ENCODE measurements at regions not wholly inside any gene's neighbourhood (a gene's known extent, or its start where the extent isn't known, plus 50 kb on each side); places are given as distances from the start of the nearest gene placed in this dataset.

DNA sequence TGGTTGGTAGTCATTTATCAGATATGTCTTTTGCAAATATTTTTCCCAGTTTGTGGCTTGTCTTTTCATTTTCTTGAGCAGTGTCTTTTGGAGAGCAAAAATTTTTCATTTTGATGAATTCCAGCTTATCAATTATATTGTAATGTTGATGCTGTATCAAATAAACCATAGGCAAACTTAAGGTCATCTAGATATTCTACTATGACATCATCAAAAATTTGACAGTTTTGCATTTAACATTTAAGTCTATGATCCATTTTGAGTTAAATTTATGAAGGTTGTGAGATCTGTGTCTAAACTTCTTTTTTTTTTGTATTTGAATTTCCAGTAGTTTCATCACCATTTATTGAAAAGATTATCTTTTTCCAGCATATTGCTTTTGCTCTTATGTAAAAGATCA is 505.5 kb upstream of the COX7C start:
- no peak for DNase-seq (ENCODE audit: low spot score)
- in situ Hi-C loops (cut with MboI; ENCODE audit: low sequenced_read_pairs, unreplicated experiment), result no loop called here
- no peak for TF ChIP-seq CTCF (IDR thresholded peaks at IDR 0.05; ENCODE audit: borderline replicate concordance, control extremely low read depth, extremely low read depth, insufficient read depth, missing control alignments)

DNA sequence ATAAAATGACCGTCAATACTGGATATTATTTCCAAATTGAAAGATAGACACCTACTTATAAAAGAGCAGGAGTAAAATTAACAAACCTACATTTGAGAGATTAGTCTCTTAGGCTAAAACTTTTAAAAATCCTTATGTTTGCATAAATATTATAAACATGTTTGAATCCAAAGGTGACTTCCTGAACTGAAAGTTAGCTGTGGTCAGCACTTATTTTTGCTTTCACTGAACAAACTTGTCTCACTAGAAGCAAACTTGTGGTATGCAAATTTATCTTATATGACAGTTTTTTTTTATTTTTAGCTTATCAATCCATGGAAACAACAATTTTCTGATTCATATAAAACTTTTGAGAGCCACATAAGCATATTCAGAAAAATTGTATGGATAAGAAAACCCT is 502.6 kb upstream of the COX7C start:
- no peak for TF ChIP-seq CTCF (IDR thresholded peaks at IDR 0.05; ENCODE audit: borderline replicate concordance, control extremely low read depth, extremely low read depth, insufficient read depth, missing control alignments)
- in situ Hi-C loops (cut with MboI; ENCODE audit: low sequenced_read_pairs, unreplicated experiment), result no loop called here

GRCh38 chr5:86118542-86118941 is 499.2 kb upstream of the COX7C start:
- no peak for TF ChIP-seq CTCF (IDR thresholded peaks at IDR 0.05; ENCODE audit: borderline replicate concordance, control extremely low read depth, extremely low read depth, insufficient read depth, missing control alignments)
- DNase-seq (ENCODE audit: low spot score), result no peak
- in situ Hi-C loops (cut with MboI; ENCODE audit: low sequenced_read_pairs, unreplicated experiment), result no loop called here

More for the DNA sequence above, 502.6 kb upstream of the COX7C start:
- DNase-seq (ENCODE audit: low spot score), result no peak

DNA sequence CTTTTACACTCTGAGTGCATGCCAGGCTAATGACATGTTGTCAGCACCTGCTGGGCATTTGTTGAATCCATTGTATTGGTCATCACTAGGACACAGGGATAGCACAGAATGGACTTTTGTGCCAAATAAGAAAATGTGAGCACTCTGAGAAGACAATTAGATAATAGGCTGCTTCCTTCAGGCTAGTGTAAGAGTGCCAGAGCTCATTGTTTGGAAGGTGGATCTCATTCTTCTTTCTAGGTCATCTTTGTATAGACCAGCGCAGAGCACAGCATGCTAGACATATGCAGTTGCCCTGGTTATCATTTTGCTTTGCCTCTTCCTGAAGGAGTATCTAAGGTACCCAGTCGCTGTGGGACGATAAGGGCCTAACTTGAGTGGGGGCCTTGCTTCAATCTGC is 493.4 kb upstream of the COX7C start:
- no peak for DNase-seq (ENCODE audit: low spot score)
- TF ChIP-seq CTCF (IDR thresholded peaks at IDR 0.05; ENCODE audit: borderline replicate concordance, control extremely low read depth, extremely low read depth, insufficient read depth, missing control alignments), result no peak
- in situ Hi-C loops (cut with MboI; ENCODE audit: low sequenced_read_pairs, unreplicated experiment), result no loop called here

- in situ Hi-C loops (cut with MboI; ENCODE audit: low sequenced_read_pairs, unreplicated experiment), result no loop called here
- no peak for DNase-seq (ENCODE audit: low spot score)
- TF ChIP-seq CTCF (IDR thresholded peaks at IDR 0.05; ENCODE audit: borderline replicate concordance, control extremely low read depth, extremely low read depth, insufficient read depth, missing control alignments), result no peak
These were observed 491.8 kb upstream of the COX7C start for GRCh38 chr5:86125731-86126601.

- TF ChIP-seq CTCF (IDR thresholded peaks at IDR 0.05; ENCODE audit: borderline replicate concordance, control extremely low read depth, extremely low read depth, insufficient read depth, missing control alignments), result no peak
- DNase-seq (ENCODE audit: low spot score), result no peak
- in situ Hi-C loops (cut with MboI; ENCODE audit: low sequenced_read_pairs, unreplicated experiment), result no loop called here
These were observed 490.0 kb upstream of the COX7C start for GRCh38 chr5:86127696-86128095.
